ENCODE measurements at regions not wholly inside any gene's neighbourhood (a gene's known extent, or its start where the extent isn't known, plus 50 kb on each side); places are given as distances from the start of the nearest gene placed in this dataset.
"Not testable (repeated sequence)": the region's sequence is repeated elsewhere in the genome, so short reads cannot be mapped to it uniquely, and the experiment has no call there.

- Histone ChIP-seq H3K4me1 (ENCODE audit: insufficient read depth, low read length) (peaks cover 9% of the 10 kb centered on the region), H3K9me3 (ENCODE audit: low read length) (no peaks in the 10 kb centered on the region), H2AFZ (ENCODE audit: low read depth, low read length) (no peak overlapping the region), H3K36me3 (ENCODE audit: insufficient read depth, low read length) (no peaks in the 10 kb centered on the region), H3K4me3 (ENCODE audit: low read length) (no peak overlapping the region), H3K27me3 (ENCODE audit: insufficient read depth, low read length) (no peaks in the 10 kb centered on the region)
These were observed 172.1 kb downstream of the ETNK1 start for GRCh38 chr12:22796941-22797630.

GRCh38 chr12:22797701-22798100 is 172.7 kb downstream of the ETNK1 start:
- Histone ChIP-seq H2AFZ (ENCODE audit: low read depth, low read length) (no peak overlapping the region), H3K27me3 (ENCODE audit: insufficient read depth, low read length) (no peaks in the 10 kb centered on the region), H3K36me3 (ENCODE audit: insufficient read depth, low read length) (no peaks in the 10 kb centered on the region), H3K4me1 (ENCODE audit: insufficient read depth, low read length) (peaks cover 9% of the 10 kb centered on the region), H3K9me3 (ENCODE audit: low read length) (no peaks in the 10 kb centered on the region), H3K4me3 (ENCODE audit: low read length) (no peak overlapping the region)

GRCh38 chr12:22798116-22798515 is 173.1 kb downstream of the ETNK1 start:
- H3K27me3 ChIP-seq (ENCODE audit: insufficient read depth, low read length) = no peaks in the 10 kb centered on the region
- H3K36me3 ChIP-seq (ENCODE audit: insufficient read depth, low read length) = no peaks in the 10 kb centered on the region
- no peak overlapping the region for H3K4me3 ChIP-seq (ENCODE audit: low read length)
- H2AFZ ChIP-seq (ENCODE audit: low read depth, low read length) = no peak overlapping the region
- peaks cover 9% of the 10 kb centered on the region for H3K4me1 ChIP-seq (ENCODE audit: insufficient read depth, low read length)
- no peaks in the 10 kb centered on the region for H3K9me3 ChIP-seq (ENCODE audit: low read length)

- Histone ChIP-seq H3K9me3 (ENCODE audit: low read length) (peaks cover 2% of the 10 kb centered on the region), H2AFZ (ENCODE audit: low read depth, low read length) (no peak overlapping the region), H3K27me3 (ENCODE audit: insufficient read depth, low read length) (no peaks in the 10 kb centered on the region), H3K36me3 (ENCODE audit: insufficient read depth, low read length) (no peaks in the 10 kb centered on the region), H3K4me1 (ENCODE audit: insufficient read depth, low read length) (peaks cover 9% of the 10 kb centered on the region), H3K4me3 (ENCODE audit: low read length) (no peak overlapping the region)
These were observed 174.5 kb downstream of the ETNK1 start for GRCh38 chr12:22799503-22799902.

- Histone ChIP-seq H3K27me3 (ENCODE audit: insufficient read depth, low read length) (no peaks in the 10 kb centered on the region), H3K4me3 (ENCODE audit: low read length) (no peak overlapping the region), H3K4me1 (ENCODE audit: insufficient read depth, low read length) (peaks cover 9% of the 10 kb centered on the region), H3K36me3 (ENCODE audit: insufficient read depth, low read length) (no peaks in the 10 kb centered on the region), H3K9me3 (ENCODE audit: low read length) (peaks cover 2% of the 10 kb centered on the region), H2AFZ (ENCODE audit: low read depth, low read length) (no peak overlapping the region)
These were observed 175.4 kb downstream of the ETNK1 start for GRCh38 chr12:22800332-22800731.

GRCh38 chr12:22802883-22803630 is 178.1 kb downstream of the ETNK1 start:
- Histone ChIP-seq H3K9me3 (ENCODE audit: low read length) (peaks cover 2% of the 10 kb centered on the region), H3K27me3 (ENCODE audit: insufficient read depth, low read length) (no peaks in the 10 kb centered on the region), H3K4me1 (ENCODE audit: insufficient read depth, low read length) (peaks cover 9% of the 10 kb centered on the region), H2AFZ (ENCODE audit: low read depth, low read length) (no peak overlapping the region), H3K36me3 (ENCODE audit: insufficient read depth, low read length) (no peaks in the 10 kb centered on the region), H3K4me3 (ENCODE audit: low read length) (no peak overlapping the region)

GRCh38 chr12:22803725-22804124 is 178.8 kb downstream of the ETNK1 start:
- Histone ChIP-seq H3K4me3 (ENCODE audit: low read length) (no peak overlapping the region), H3K4me1 (ENCODE audit: insufficient read depth, low read length) (peaks cover 9% of the 10 kb centered on the region), H3K9me3 (ENCODE audit: low read length) (peaks cover 2% of the 10 kb centered on the region)

GRCh38 chr12:22808860-22809259 is 183.9 kb downstream of the ETNK1 start:
- Histone ChIP-seq H3K9me3 (ENCODE audit: low read length) (no peaks in the 10 kb centered on the region), H3K27me3 (ENCODE audit: insufficient read depth, low read length) (no peaks in the 10 kb centered on the region), H3K4me1 (ENCODE audit: insufficient read depth, low read length) (no peaks in the 10 kb centered on the region), H2AFZ (ENCODE audit: low read depth, low read length) (no peak overlapping the region), H3K4me3 (ENCODE audit: low read length) (no peak overlapping the region), H3K36me3 (ENCODE audit: insufficient read depth, low read length) (no peaks in the 10 kb centered on the region)

More at GRCh38 chr12:22803725-22804124, 178.8 kb downstream of the ETNK1 start:
- H2AFZ ChIP-seq (ENCODE audit: low read depth, low read length) = no peak overlapping the region
- H3K27me3 ChIP-seq (ENCODE audit: insufficient read depth, low read length) = no peaks in the 10 kb centered on the region
- no peaks in the 10 kb centered on the region for H3K36me3 ChIP-seq (ENCODE audit: insufficient read depth, low read length)

GRCh38 chr12:22810036-22810435 is 185.1 kb downstream of the ETNK1 start:
- Histone ChIP-seq H3K36me3 (ENCODE audit: insufficient read depth, low read length) (no peaks in the 10 kb centered on the region), H3K9me3 (ENCODE audit: low read length) (no peaks in the 10 kb centered on the region), H3K4me3 (ENCODE audit: low read length) (no peak overlapping the region), H3K27me3 (ENCODE audit: insufficient read depth, low read length) (no peaks in the 10 kb centered on the region), H2AFZ (ENCODE audit: low read depth, low read length) (no peak overlapping the region), H3K4me1 (ENCODE audit: insufficient read depth, low read length) (no peaks in the 10 kb centered on the region)

- no peaks in the 10 kb centered on the region for H3K4me1 ChIP-seq (ENCODE audit: insufficient read depth, low read length)
- no peaks in the 10 kb centered on the region for H3K27me3 ChIP-seq (ENCODE audit: insufficient read depth, low read length)
- H3K36me3 ChIP-seq (ENCODE audit: insufficient read depth, low read length) = no peaks in the 10 kb centered on the region
- H3K4me3 ChIP-seq (ENCODE audit: low read length) = no peak overlapping the region
- no peak overlapping the region for H2AFZ ChIP-seq (ENCODE audit: low read depth, low read length)
- H3K9me3 ChIP-seq (ENCODE audit: low read length) = no peaks in the 10 kb centered on the region
These were observed 187.6 kb downstream of the ETNK1 start for GRCh38 chr12:22812531-22812930.

GRCh38 chr12:22821985-22822384 is 197.0 kb downstream of the ETNK1 start:
- no peaks in the 10 kb centered on the region for H3K27me3 ChIP-seq (ENCODE audit: insufficient read depth, low read length)
- H3K36me3 ChIP-seq (ENCODE audit: insufficient read depth, low read length) = no peaks in the 10 kb centered on the region
- no peaks in the 10 kb centered on the region for H3K9me3 ChIP-seq (ENCODE audit: low read length)
- H2AFZ ChIP-seq (ENCODE audit: low read depth, low read length) = no peak overlapping the region
- no peak overlapping the region for H3K4me3 ChIP-seq (ENCODE audit: low read length)
- no peaks in the 10 kb centered on the region for H3K4me1 ChIP-seq (ENCODE audit: insufficient read depth, low read length)

- H3K36me3 ChIP-seq (ENCODE audit: insufficient read depth, low read length) = no peaks in the 10 kb centered on the region
- H2AFZ ChIP-seq (ENCODE audit: low read depth, low read length) = no peak overlapping the region
- H3K9me3 ChIP-seq (ENCODE audit: low read length) = peaks cover 6% of the 10 kb centered on the region
- H3K4me3 ChIP-seq (ENCODE audit: low read length) = no peak overlapping the region
- no peaks in the 10 kb centered on the region for H3K27me3 ChIP-seq (ENCODE audit: insufficient read depth, low read length)
- H3K4me1 ChIP-seq (ENCODE audit: insufficient read depth, low read length) = no peaks in the 10 kb centered on the region
These were observed 201.1 kb downstream of the ETNK1 start for GRCh38 chr12:22826026-22826425.

- not testable (repeated sequence) for H3K27me3 ChIP-seq (ENCODE audit: insufficient read depth, low read length); H3K36me3 ChIP-seq (ENCODE audit: insufficient read depth, low read length); H2AFZ ChIP-seq (ENCODE audit: low read depth, low read length); H3K9me3 ChIP-seq (ENCODE audit: low read length); H3K4me1 ChIP-seq (ENCODE audit: insufficient read depth, low read length); H3K4me3 ChIP-seq (ENCODE audit: low read length)
These were observed 201.5 kb downstream of the ETNK1 start for GRCh38 chr12:22826446-22826981.
